H9 (cell line): ENCODE measurements at regions not wholly inside any gene's neighbourhood (a gene's known extent, or its start where the extent isn't known, plus 50 kb on each side); places are given as distances from the start of the nearest gene placed in this dataset.

Experiments used
- DNase-seq: peaks from one replicate; pipeline ENCODE4 v3.0.0-alpha.2; 2017
- H2AFZ ChIP-seq: one replicate; pipeline ENCODE4 v1.6.1; 2013; ENCODE audit warnings: mild to moderate bottlenecking, low read length, control low read depth, moderate library complexity
- H2AK5ac ChIP-seq: 2 replicates; pipeline ENCODE4 v1.6.1; 2013; ENCODE audit warnings: low read length, control low read depth, mixed read lengths; ENCODE audit not compliant: insufficient read length
- H2BK120ac ChIP-seq: one replicate; pipeline ENCODE4 v1.6.1; 2013; ENCODE audit warnings: low read depth, mild to moderate bottlenecking, low read length, control low read depth, inconsistent platforms; ENCODE audit not compliant: poor library complexity, severe bottlenecking
- H2BK12ac ChIP-seq: 2 replicates; pipeline ENCODE4 v1.6.1; 2013; ENCODE audit warnings: low read length, control low read depth, mixed read lengths, low read depth; ENCODE audit not compliant: insufficient read length
- H2BK15ac ChIP-seq: 2 replicates; pipeline ENCODE4 v1.6.1; 2013; ENCODE audit warnings: low read depth, low read length, control low read depth
- H2BK20ac ChIP-seq: one replicate; pipeline ENCODE4 v1.6.1; 2013; ENCODE audit warnings: low read depth, mild to moderate bottlenecking, low read length, control low read depth, inconsistent platforms; ENCODE audit not compliant: poor library complexity, severe bottlenecking
- H2BK5ac ChIP-seq: 2 replicates; pipeline ENCODE4 v1.6.1; 2013; ENCODE audit warnings: low read length, control low read depth, mixed read lengths; ENCODE audit not compliant: insufficient read length
- H3K14ac ChIP-seq: 2 replicates; pipeline ENCODE4 v1.6.1; 2013; ENCODE audit warnings: low read length, control low read depth; ENCODE audit not compliant: insufficient read depth
- H3K18ac ChIP-seq: 2 replicates; pipeline ENCODE4 v1.6.1; 2013; ENCODE audit warnings: low read depth, mild to moderate bottlenecking, mixed read lengths, low read length, control low read depth; ENCODE audit not compliant: insufficient read length
- H3K23ac ChIP-seq: 2 replicates; pipeline ENCODE4 v1.6.1; 2013; ENCODE audit warnings: low read length, control low read depth, mixed read lengths, low read depth; ENCODE audit not compliant: insufficient read length
- H3K23me2 ChIP-seq: 2 replicates; pipeline ENCODE4 v1.6.1; 2013; ENCODE audit warnings: low read depth, mild to moderate bottlenecking, mixed read lengths, low read length, control low read depth; ENCODE audit not compliant: insufficient read length, poor library complexity, severe bottlenecking
- H3K27ac ChIP-seq: 2 replicates; pipeline ENCODE4 v1.5.1; 2013; ENCODE audit warnings: low read length, control low read depth, mixed read lengths, low read depth; ENCODE audit not compliant: insufficient read length
- H3K27me3 ChIP-seq: 2 replicates; pipeline ENCODE4 v1.6.1; 2013; ENCODE audit warnings: low read length, control low read depth, inconsistent platforms; ENCODE audit not compliant: insufficient read depth
- H3K4ac ChIP-seq: 2 replicates; pipeline ENCODE4 v1.6.1; 2013; ENCODE audit warnings: low read depth, mild to moderate bottlenecking, control low read depth, inconsistent platforms, low read length, moderate library complexity
- H3K4me1 ChIP-seq: 2 replicates; pipeline ENCODE4 v1.6.1; 2013; ENCODE audit warnings: low read length, control low read depth, inconsistent platforms; ENCODE audit not compliant: insufficient read depth
- H3K4me2 ChIP-seq: 2 replicates; pipeline ENCODE4 v1.6.1; 2013; ENCODE audit warnings: low read length, control low read depth, mixed read lengths; ENCODE audit not compliant: insufficient read length, insufficient read depth
- H3K56ac ChIP-seq: 2 replicates; pipeline ENCODE4 v1.6.1; 2013; ENCODE audit warnings: low read depth, mild to moderate bottlenecking, mixed read lengths, low read length, control low read depth; ENCODE audit not compliant: insufficient read length
- H3K79me1 ChIP-seq: 2 replicates; pipeline ENCODE4 v1.6.1; 2013; ENCODE audit warnings: low read depth, mild to moderate bottlenecking, moderate library complexity, low read length, control low read depth, inconsistent platforms; ENCODE audit not compliant: insufficient read depth, poor library complexity, severe bottlenecking
- H3K79me2 ChIP-seq: 2 replicates; pipeline ENCODE4 v1.6.1; 2013; ENCODE audit warnings: low read length, control low read depth, inconsistent platforms; ENCODE audit not compliant: insufficient read depth
- H3K9ac ChIP-seq: 2 replicates; pipeline ENCODE4 v1.6.1; 2013; ENCODE audit warnings: low read length, control low read depth, mixed read lengths; ENCODE audit not compliant: insufficient read length; ENCODE audit errors: extremely low read depth
- H3K9me3 ChIP-seq: one replicate; pipeline ENCODE4 v1.6.1; 2013; ENCODE audit warnings: low read depth, low read length, inconsistent platforms; ENCODE audit not compliant: control insufficient read depth
- H3T11ph ChIP-seq: one replicate; pipeline ENCODE4 v1.6.1; 2013; ENCODE audit warnings: mild to moderate bottlenecking, low read length, control low read depth, inconsistent platforms
- H4K20me1 ChIP-seq: one replicate; pipeline ENCODE4 v1.6.1; 2013; ENCODE audit not compliant: control insufficient read depth, insufficient read length, insufficient read depth
- H4K5ac ChIP-seq: 2 replicates; pipeline ENCODE4 v1.6.1; 2013; ENCODE audit warnings: low read depth, mild to moderate bottlenecking, mixed read lengths, low read length, control low read depth; ENCODE audit not compliant: insufficient read length
- H4K8ac ChIP-seq: replicated peaks from 2 replicates; pipeline ENCODE4 v1.6.1; 2013; ENCODE audit warnings: low read length, control low read depth, mixed read lengths, low read depth; ENCODE audit not compliant: insufficient read length
- H4K91ac ChIP-seq: 2 replicates; pipeline ENCODE4 v1.6.1; 2013; ENCODE audit warnings: low read depth, mild to moderate bottlenecking, moderate library complexity, mixed read lengths, low read length, control low read depth; ENCODE audit not compliant: insufficient read length
- H3K27ac Mint-ChIP-seq, 3 experiments: 2 replicates in 2 of 3; 3 replicates in 1 of 3; pipeline ENCODE4 v1.8.0; 2020 to 2021; ENCODE audit warnings: mixed read lengths in 3 of 3, mild to moderate bottlenecking in 1 of 3, moderate library complexity in 1 of 3
- H3K27me3 Mint-ChIP-seq: 2 replicates; pipeline ENCODE4 v1.8.0; 2021; ENCODE audit warnings: low read depth, mild to moderate bottlenecking, moderate library complexity, mixed read lengths
- H3K36me3 Mint-ChIP-seq, 3 experiments: 2 replicates in 2 of 3; 3 replicates in 1 of 3; pipeline ENCODE4 v1.8.0; 2020 to 2021; ENCODE audit warnings: low read depth in 3 of 3, mixed read lengths in 3 of 3; ENCODE audit not compliant: insufficient read depth in 1 of 3
- H3K4me1 Mint-ChIP-seq, 2 experiments: 2 replicates each; pipeline ENCODE4 v1.8.0; 2020; ENCODE audit warnings: mixed read lengths in 2 of 2
- H3K4me3 Mint-ChIP-seq, 2 experiments: 2 replicates in 1 of 2; 3 replicates in 1 of 2; pipeline ENCODE4 v1.8.0; 2020 to 2021; ENCODE audit warnings: mild to moderate bottlenecking in 2 of 2, mixed read lengths in 2 of 2, moderate library complexity in 1 of 2
- H3K9me3 Mint-ChIP-seq, 2 experiments: 2 replicates in 1 of 2; 3 replicates in 1 of 2; pipeline ENCODE4 v1.8.0; 2020; ENCODE audit warnings: mild to moderate bottlenecking in 2 of 2, mixed read lengths in 2 of 2, moderate library complexity in 1 of 2
- CTCF ChIP-seq: fragments of 200-600 bp; sonication (generic); conservative IDR thresholded peaks from 3 replicates; pipeline ENCODE4 v1.8.0; 2021; ENCODE audit warnings: antibody characterized with exemption, mild to moderate bottlenecking
- WGBS: extraction: QIAGEN DNeasy Blood & Tissue Kit; methylation state at CpG from one replicate; pipeline ENCODE4 v1.1.7; 2013; ENCODE audit warnings: missing lambda C conversion rate, low lambda C conversion rate, mixed read lengths; ENCODE audit not compliant: insufficient read length; ENCODE audit errors: extremely low coverage; 5-methylcytosine and 5-hydroxymethylcytosine counted together

- Histone ChIP-seq H3K27me3 (no peaks in the 10 kb centered on the region), H3K18ac (no peak overlapping the region), H3K9ac (no peak overlapping the region), H3K23me2 (no peaks in the 10 kb centered on the region), H2AFZ (no peak overlapping the region), H4K91ac (no peak overlapping the region), H4K5ac (no peak overlapping the region), H3K56ac (no peak overlapping the region), H4K20me1 (no peaks in the 10 kb centered on the region), H3K23ac (no peak overlapping the region), H2BK12ac (no peak overlapping the region), H2BK120ac (no peak overlapping the region), H2BK15ac (no peak overlapping the region), H2BK20ac (peak overlapping the region; percentile 96), H2AK5ac (no peak overlapping the region), H3K4me2 (no peak overlapping the region), H3K4ac (no peak overlapping the region), H3K4me1 (no peaks in the 10 kb centered on the region; the same call in 1 of the 2 replicates), H3K79me1 (no peaks in the 10 kb centered on the region), H3T11ph (no peak overlapping the region), H3K27ac (no peak overlapping the region), H3K9me3 (no peaks in the 10 kb centered on the region), H3K79me2 (no peaks in the 10 kb centered on the region), H2BK5ac (no peak overlapping the region), H4K8ac (no peak overlapping the region), H3K14ac (no peak overlapping the region)
- Mint-ChIP-seq H3K27me3 (no peaks in the 10 kb centered on the region), H3K27ac (no peak overlapping the region), H3K9me3 (no peaks in the 10 kb centered on the region), H3K4me3 (no peak overlapping the region), H3K36me3 (no peaks in the 10 kb centered on the region), H3K4me1 (peaks cover 10 to 15% of the 10 kb centered on the region in 2 experiments)
- no CpG with 5 or more reads among the region's 6 CpGs for WGBS
- TF ChIP-seq CTCF = no peak
- no peak for DNase-seq
Observed at GRCh38 chr13:73983109-73983508, 151.1 kb downstream of the KLF12 start.
